ENCODE measurements at regions not wholly inside any gene's neighbourhood (a gene's known extent, or its start where the extent isn't known, plus 50 kb on each side); places are given as distances from the start of the nearest gene placed in this dataset.

- no peaks in the 10 kb centered on the region for H3K4me1 ChIP-seq (replicated peaks)
- no peaks in the 10 kb centered on the region for H3K9me3 ChIP-seq
- H3K36me3 ChIP-seq = no peaks in the 10 kb centered on the region
- DNase-seq (ENCODE audit: low spot score) = no peak
- no peak overlapping the region for H3K4me3 ChIP-seq
- H3K27ac ChIP-seq = no peak overlapping the region
- WGBS = 92% methylated on average over 1 of the region's 1 CpG
- intact Hi-C loops (cut with DNase I) = no loop called here
- TF ChIP-seq CTCF (IDR thresholded peaks at IDR 0.05) (no peak), POLR2AphosphoS5 (IDR thresholded peaks at IDR 0.05) (no peak), POLR2A (IDR thresholded peaks at IDR 0.05) (no peak)
- H3K27me3 ChIP-seq (replicated peaks; ENCODE audit: insufficient read depth) = no peaks in the 10 kb centered on the region
Observed at GRCh38 chr2:184215745-184216144, 382.6 kb upstream of the ZNF804A start.

GRCh38 chr2:184256611-184257010 is 341.7 kb upstream of the ZNF804A start:
- Histone ChIP-seq H3K4me3 (no peak overlapping the region), H3K27ac (no peak overlapping the region), H3K9me3 (no peaks in the 10 kb centered on the region), H3K27me3 (replicated peaks; ENCODE audit: insufficient read depth) (no peaks in the 10 kb centered on the region), H3K36me3 (no peaks in the 10 kb centered on the region), H3K4me1 (replicated peaks) (no peaks in the 10 kb centered on the region)
- intact Hi-C loops (cut with DNase I) = no loop called here
- no peak for DNase-seq (ENCODE audit: low spot score)
- no peak for TF ChIP-seq POLR2AphosphoS5 (IDR thresholded peaks at IDR 0.05)
- no peak for TF ChIP-seq CTCF (IDR thresholded peaks at IDR 0.05)
- TF ChIP-seq POLR2A (IDR thresholded peaks at IDR 0.05) = no peak
- WGBS = 95% methylated on average over 1 of the region's 1 CpG

- intact Hi-C loops (cut with DNase I) = no loop called here
- no peaks in the 10 kb centered on the region for H3K36me3 ChIP-seq
- H3K4me1 ChIP-seq (replicated peaks) = no peaks in the 10 kb centered on the region
- no peak overlapping the region for H3K4me3 ChIP-seq
- no peaks in the 10 kb centered on the region for H3K27me3 ChIP-seq (replicated peaks; ENCODE audit: insufficient read depth)
- H3K27ac ChIP-seq = no peak overlapping the region
- TF ChIP-seq CTCF (IDR thresholded peaks at IDR 0.05) = no peak
- no peak for TF ChIP-seq POLR2AphosphoS5 (IDR thresholded peaks at IDR 0.05)
- no peak for TF ChIP-seq POLR2A (IDR thresholded peaks at IDR 0.05)
- no peak for DNase-seq (ENCODE audit: low spot score)
- no peaks in the 10 kb centered on the region for H3K9me3 ChIP-seq
Observed at GRCh38 chr2:184261331-184261730, 337.0 kb upstream of the ZNF804A start.

- Histone ChIP-seq H3K9me3 (no peaks in the 10 kb centered on the region), H3K27ac (no peak overlapping the region), H3K4me1 (replicated peaks) (no peaks in the 10 kb centered on the region), H3K36me3 (no peaks in the 10 kb centered on the region), H3K27me3 (replicated peaks; ENCODE audit: insufficient read depth) (no peaks in the 10 kb centered on the region), H3K4me3 (no peak overlapping the region)
- TF ChIP-seq CTCF (IDR thresholded peaks at IDR 0.05) (no peak), POLR2A (IDR thresholded peaks at IDR 0.05) (no peak), POLR2AphosphoS5 (IDR thresholded peaks at IDR 0.05) (no peak)
- 75% methylated on average over 3 of the region's 3 CpGs for WGBS
- DNase-seq (ENCODE audit: low spot score) = no peak
- intact Hi-C loops (cut with DNase I) = no loop called here
Observed at GRCh38 chr2:184261818-184262217, 336.5 kb upstream of the ZNF804A start.

- Histone ChIP-seq H3K27ac (no peak overlapping the region), H3K9me3 (no peaks in the 10 kb centered on the region), H3K27me3 (replicated peaks; ENCODE audit: insufficient read depth) (no peaks in the 10 kb centered on the region), H3K4me1 (replicated peaks) (no peaks in the 10 kb centered on the region), H3K36me3 (no peaks in the 10 kb centered on the region), H3K4me3 (no peak overlapping the region)
- no peak for TF ChIP-seq CTCF (IDR thresholded peaks at IDR 0.05)
- 68% methylated on average over 5 of the region's 5 CpGs for WGBS
- intact Hi-C loops (cut with DNase I) = no loop called here
- no peak for DNase-seq (ENCODE audit: low spot score)
Observed at GRCh38 chr2:184268900-184269477, 329.3 kb upstream of the ZNF804A start.
